HCT116 (cell line): ENCODE measurements at regions not wholly inside any gene's neighbourhood (a gene's known extent, or its start where the extent isn't known, plus 50 kb on each side); places are given as distances from the start of the nearest gene placed in this dataset.

Experiments
- ATAC-seq: fragments of 200-7000 bp; cut with Tn5 transposase; 2 replicates; pipeline ENCODE4 v1.9.1; 2020; ENCODE audit warnings: mild to moderate bottlenecking, moderate library complexity
- BruUV-seq: library from RNA; stranded (reverse); fragments of 400-500 nt; replicated peaks from 2 replicates; lab custom pipeline; 2021; lab: Mats Ljungman, UMichigan
- CTCF ChIA-PET: fragments of 300-600 bp; sonication (Branson Sonifier 250); formaldehyde crosslinking; loops from one replicate; lab custom pipeline; 2021; ENCODE audit warnings: antibody characterized with exemption; lab: Charles Lee
- POLR2A ChIA-PET: fragments of 300-600, 350-600 bp; sonication (Branson Sonifier 250); formaldehyde crosslinking; loops from one replicate; lab custom pipeline; 2021; ENCODE audit warnings: antibody characterized with exemption; lab: Charles Lee
- RAD21 ChIA-PET, 2 experiments: fragments of 300-600 bp; sonication (Branson Sonifier 250); formaldehyde crosslinking; loops; one replicate each; lab custom pipeline; 2023; ENCODE audit warnings: low total read pairs in 2 of 2; ENCODE audit not compliant: uncharacterized antibody in 2 of 2, unreplicated experiment in 2 of 2, low non-redundant PET in 1 of 2; lab: Charles Lee
- DNase-seq: peaks from one replicate; pipeline ENCODE4 v3.0.0-alpha.2; 2010; ENCODE audit warnings: low read depth, low spot score
- H2AFZ ChIP-seq: fragments of 200-600 bp; shearing (Covaris generic), sonication (generic); 2 replicates; pipeline ENCODE4 v1.6.1; 2017; ENCODE audit warnings: low read depth, mixed run types, mixed read lengths, antibody characterized with exemption, low read length; ENCODE audit not compliant: poor library complexity, severe bottlenecking
- H3K27ac ChIP-seq: 2 replicates; pipeline ENCODE4 v1.5.1; 2012; ENCODE audit warnings: low read depth, low read length
- H3K27me3 ChIP-seq: fragments of 200-600 bp; sonication (generic); 2 replicates; pipeline ENCODE4 v1.6.1; 2016; ENCODE audit warnings: mixed run types, low read length, mixed read lengths; ENCODE audit not compliant: insufficient read depth
- H3K36me3 ChIP-seq, 2 experiments: fragments of 200-500 bp in 1 of 2; fragments of 200-600 bp in 1 of 2; sonication (Bioruptor generic) in 1 of 2; sonication (generic) in 1 of 2; 2 replicates each; pipeline versions ENCODE4 v1.5.1 to v1.6.1; 2014 to 2016; ENCODE audit warnings: low read length in 2 of 2, inconsistent platforms in 1 of 2, mixed read lengths in 1 of 2, mixed run types in 1 of 2; ENCODE audit not compliant: insufficient read depth in 2 of 2, control insufficient read depth in 1 of 2
- H3K4me1 ChIP-seq, 2 experiments: fragments of 200-600 bp in 1 of 2; sonication (generic) in 1 of 2; 2 replicates each; pipeline versions ENCODE4 v1.5.1 to v1.6.1; 2012 to 2017; ENCODE audit warnings: low read length in 2 of 2, inconsistent platforms in 1 of 2, mild to moderate bottlenecking in 1 of 2, mixed read lengths in 1 of 2, mixed run types in 1 of 2, moderate library complexity in 1 of 2; ENCODE audit not compliant: insufficient read depth in 2 of 2, control insufficient read depth in 1 of 2
- H3K4me2 ChIP-seq: fragments of 200-600 bp; sonication (generic); 2 replicates; pipeline ENCODE4 v1.6.1; 2017; ENCODE audit warnings: mixed run types, low read length, mixed read lengths
- H3K4me3 ChIP-seq, 2 experiments: fragments of 200-600 bp in 1 of 2; sonication (generic) in 1 of 2; replicated peaks in 1 of 2; 2 replicates each; pipeline ENCODE4 v1.5.1; 2011 to 2016; ENCODE audit warnings: low read length in 2 of 2, control low read depth in 1 of 2, low read depth in 1 of 2, mild to moderate bottlenecking in 1 of 2, mixed read lengths in 1 of 2, mixed run types in 1 of 2
- H3K79me2 ChIP-seq: fragments of 200-600 bp; sonication (generic); 2 replicates; pipeline ENCODE4 v1.6.1; 2017; ENCODE audit warnings: mild to moderate bottlenecking, mixed run types, low read length, moderate library complexity, mixed read lengths; ENCODE audit not compliant: insufficient read depth
- H3K9ac ChIP-seq: fragments of 200-600 bp; sonication (generic); 2 replicates; pipeline ENCODE4 v1.6.1; 2016; ENCODE audit warnings: low read length, mixed read lengths
- H3K9me2 ChIP-seq: fragments of 200-600 bp; sonication (generic), shearing (Covaris generic); 2 replicates; pipeline ENCODE4 v1.6.1; 2017; ENCODE audit warnings: mixed run types, mild to moderate bottlenecking, moderate library complexity; ENCODE audit not compliant: insufficient read depth
- H3K9me3 ChIP-seq, 2 experiments: fragments of 200-500 bp in 1 of 2; fragments of 200-600 bp in 1 of 2; sonication (Bioruptor generic) in 1 of 2; sonication (generic) in 1 of 2; 2 replicates each; pipeline ENCODE4 v1.6.1; 2014 to 2017; ENCODE audit warnings: low read length in 2 of 2, mixed read lengths in 2 of 2, inconsistent platforms in 1 of 2, low read depth in 1 of 2, mild to moderate bottlenecking in 1 of 2, mixed run types in 1 of 2, moderate library complexity in 1 of 2; ENCODE audit not compliant: control insufficient read depth in 1 of 2, insufficient read depth in 1 of 2
- H4K20me1 ChIP-seq: fragments of 200-600 bp; sonication (generic), shearing (Covaris generic); 2 replicates; pipeline ENCODE4 v1.6.1; 2017; ENCODE audit warnings: mixed run types, mild to moderate bottlenecking, moderate library complexity; ENCODE audit not compliant: insufficient read depth
- CBX3 ChIP-seq: IDR thresholded peaks from 2 replicates; pipeline ENCODE4 v1.6.1; 2012; ENCODE audit warnings: low read depth
- CEBPB ChIP-seq: IDR thresholded peaks from 2 replicates; pipeline ENCODE4 v1.6.1; 2012; ENCODE audit warnings: low read depth
- EGR1 ChIP-seq: IDR thresholded peaks from 2 replicates; pipeline ENCODE4 v1.6.1; 2012; ENCODE audit warnings: low read depth
- ELF1 ChIP-seq: IDR thresholded peaks from 2 replicates; pipeline ENCODE4 v1.6.1; 2012; ENCODE audit warnings: low read depth, borderline replicate concordance
- EZH2phosphoT487 ChIP-seq: fragments of 200-600 bp; IDR thresholded peaks from 2 replicates; pipeline ENCODE4 v1.6.1; 2018; ENCODE audit warnings: antibody characterized with exemption, borderline replicate concordance
- FOSL1 ChIP-seq: IDR thresholded peaks from 2 replicates; pipeline ENCODE4 v1.6.1; 2012; ENCODE audit warnings: low read depth
- JUND ChIP-seq: IDR thresholded peaks from 2 replicates; pipeline ENCODE4 v1.6.1; 2012
- RAD21 ChIP-seq: IDR thresholded peaks from 2 replicates; pipeline ENCODE4 v1.6.1; 2012; ENCODE audit warnings: low read depth, mild to moderate bottlenecking
- SIN3A ChIP-seq: IDR thresholded peaks from 2 replicates; pipeline ENCODE4 v1.6.1; 2012; ENCODE audit warnings: low read depth
- SP1 ChIP-seq: IDR thresholded peaks from 2 replicates; pipeline ENCODE4 v1.6.1; 2012; ENCODE audit warnings: low read depth
- YY1 ChIP-seq: IDR thresholded peaks from 2 replicates; pipeline ENCODE4 v1.6.1; 2011; ENCODE audit warnings: low read length, low read depth, moderate library complexity, mild to moderate bottlenecking; ENCODE audit not compliant: insufficient replicate concordance; ENCODE audit errors: extremely low read depth
- ZFX ChIP-seq: fragments of 450-650 bp; IDR thresholded peaks from 2 replicates; pipeline ENCODE4 v1.6.1; 2017
- intact Hi-C: fragments of 100-400 bp; cut with micrococcal nuclease; formaldehyde crosslinking; loops from 2 replicates; pipeline ENCODE4 v1.10.0; 2022
- TF ChIP-seq, protein P1 (sequence below): IDR thresholded peaks from 2 replicates; pipeline ENCODE4 v1.6.1; 2012
- TF ChIP-seq, protein P2 (sequence below): IDR thresholded peaks from 2 replicates; pipeline ENCODE4 v1.6.1; 2012
- TF ChIP-seq, protein P3 (sequence below), 3 experiments: fragments of 200-600 bp in 1 of 3; sonication (generic) in 1 of 3; IDR thresholded peaks in 2 of 3; conservative IDR thresholded peaks in 1 of 3; 2 replicates each; pipeline ENCODE4 v1.5.1; 2012 to 2017; ENCODE audit warnings: low read depth in 2 of 3, low read length in 2 of 3, antibody characterized with exemption in 1 of 3, borderline replicate concordance in 1 of 3, control low read depth in 1 of 3, mild to moderate bottlenecking in 1 of 3, mixed read lengths in 1 of 3, mixed run types in 1 of 3, moderate library complexity in 1 of 3; ENCODE audit not compliant: insufficient read depth in 1 of 3

DNA sequence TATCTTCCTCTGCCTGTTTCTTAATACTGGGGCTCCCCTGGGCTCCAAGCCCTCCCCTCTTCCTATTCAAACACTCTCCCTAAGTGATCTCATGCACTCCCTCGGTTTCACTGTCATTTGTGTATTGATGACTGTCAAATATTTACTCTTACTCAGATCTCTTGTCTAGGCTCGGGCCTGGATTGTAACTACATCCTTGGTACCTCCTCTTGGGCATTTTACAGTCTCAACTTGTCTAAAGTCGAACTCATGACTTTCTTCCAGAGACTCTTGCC is 189.4 kb upstream of the PRDM1 start:
- Histone ChIP-seq H3K79me2 (no peaks in the 10 kb centered on the region), H3K27me3 (no peaks in the 10 kb centered on the region), H3K4me2 (no peak overlapping the region), H3K9ac (no peak overlapping the region), H3K4me1 (peaks cover 0 to 9% of the 10 kb centered on the region in 2 experiments; a peak in 3 of 4 replicates)
- CTCF ChIA-PET: no interaction called here
- ATAC-seq: no peak
- TF ChIP-seq SIN3A: no peak
- no peak for TF ChIP-seq ZFX
- TF ChIP-seq SP1: no peak
- TF ChIP-seq CEBPB: no peak
- TF ChIP-seq, protein P1, sequence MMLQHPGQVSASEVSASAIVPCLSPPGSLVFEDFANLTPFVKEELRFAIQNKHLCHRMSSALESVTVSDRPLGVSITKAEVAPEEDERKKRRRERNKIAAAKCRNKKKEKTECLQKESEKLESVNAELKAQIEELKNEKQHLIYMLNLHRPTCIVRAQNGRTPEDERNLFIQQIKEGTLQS: no peak
- no peak for TF ChIP-seq YY1
- TF ChIP-seq EZH2phosphoT487: no peak
- no peak for TF ChIP-seq ELF1
- no peak for TF ChIP-seq RAD21
- TF ChIP-seq, protein P2, sequence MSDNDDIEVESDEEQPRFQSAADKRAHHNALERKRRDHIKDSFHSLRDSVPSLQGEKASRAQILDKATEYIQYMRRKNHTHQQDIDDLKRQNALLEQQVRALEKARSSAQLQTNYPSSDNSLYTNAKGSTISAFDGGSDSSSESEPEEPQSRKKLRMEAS: no peak
- TF ChIP-seq CBX3: no peak
- TF ChIP-seq JUND: no peak
- TF ChIP-seq EGR1: no peak
- TF ChIP-seq FOSL1: no peak
- TF ChIP-seq, protein P3, sequence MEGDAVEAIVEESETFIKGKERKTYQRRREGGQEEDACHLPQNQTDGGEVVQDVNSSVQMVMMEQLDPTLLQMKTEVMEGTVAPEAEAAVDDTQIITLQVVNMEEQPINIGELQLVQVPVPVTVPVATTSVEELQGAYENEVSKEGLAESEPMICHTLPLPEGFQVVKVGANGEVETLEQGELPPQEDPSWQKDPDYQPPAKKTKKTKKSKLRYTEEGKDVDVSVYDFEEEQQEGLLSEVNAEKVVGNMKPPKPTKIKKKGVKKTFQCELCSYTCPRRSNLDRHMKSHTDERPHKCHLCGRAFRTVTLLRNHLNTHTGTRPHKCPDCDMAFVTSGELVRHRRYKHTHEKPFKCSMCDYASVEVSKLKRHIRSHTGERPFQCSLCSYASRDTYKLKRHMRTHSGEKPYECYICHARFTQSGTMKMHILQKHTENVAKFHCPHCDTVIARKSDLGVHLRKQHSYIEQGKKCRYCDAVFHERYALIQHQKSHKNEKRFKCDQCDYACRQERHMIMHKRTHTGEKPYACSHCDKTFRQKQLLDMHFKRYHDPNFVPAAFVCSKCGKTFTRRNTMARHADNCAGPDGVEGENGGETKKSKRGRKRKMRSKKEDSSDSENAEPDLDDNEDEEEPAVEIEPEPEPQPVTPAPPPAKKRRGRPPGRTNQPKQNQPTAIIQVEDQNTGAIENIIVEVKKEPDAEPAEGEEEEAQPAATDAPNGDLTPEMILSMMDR (IDR thresholded peaks at IDR 0.05 in 2 of 3, conservative IDR thresholded peaks at IDR 0.05 in 1 of 3; ENCODE audit: borderline replicate concordance in 1 of 3, insufficient read depth in 1 of 3, low read depth in 2 of 3, low read length in 2 of 3): no peak
- TF ChIP-seq, all 23 proteins: peak for 0
- H3K4me3 ChIP-seq: no peak overlapping the region
- no peaks in the 10 kb centered on the region for H3K9me2 ChIP-seq
- no peaks in the 10 kb centered on the region for H4K20me1 ChIP-seq
- BruUV-seq: no TSS peak
- H3K9me3 ChIP-seq: no peaks in the 10 kb centered on the region
- no peak overlapping the region for H3K27ac ChIP-seq
- intact Hi-C loops: no loop called here
- ChIA-PET RAD21 (no interaction called here), POLR2A (no interaction called here)
- DNase-seq: no peak
- no peak overlapping the region for H2AFZ ChIP-seq
- no peaks in the 10 kb centered on the region for H3K36me3 ChIP-seq
